HL-60 (cell line): ENCODE measurements at regions not wholly inside any gene's neighbourhood (a gene's known extent, or its start where the extent isn't known, plus 50 kb on each side); places are given as distances from the start of the nearest gene placed in this dataset.

Source experiments
- DNase-seq, 2 experiments: peaks; one replicate each; pipeline ENCODE4 v3.0.0-alpha.2; 2010 to 2020; ENCODE audit warnings: low read depth in 1 of 2, low spot score in 1 of 2
- H3K27ac ChIP-seq: fragments of 250-450 bp; sonication (Bioruptor Pico); replicated peaks from 2 replicates; pipeline ENCODE4 v1.5.1; 2020; ENCODE audit warnings: mild to moderate bottlenecking, moderate library complexity
- H3K27me3 ChIP-seq: fragments of 250-450 bp; sonication (Bioruptor Pico); 2 replicates; pipeline ENCODE4 v1.5.1; 2021; ENCODE audit warnings: mild to moderate bottlenecking, moderate library complexity; ENCODE audit not compliant: insufficient read depth, poor library complexity, severe bottlenecking
- H3K4me3 ChIP-seq: replicated peaks from 2 replicates; pipeline ENCODE4 v1.5.1; 2011; ENCODE audit warnings: mild to moderate bottlenecking, control low read depth, low read length; ENCODE audit not compliant: insufficient read depth
- GABPA ChIP-seq: IDR thresholded peaks from 2 replicates; pipeline ENCODE4 v1.6.1; 2012; ENCODE audit warnings: low read depth
- POLR2AphosphoS5 ChIP-seq: IDR thresholded peaks from 2 replicates; pipeline ENCODE4 v1.6.1; 2012; ENCODE audit warnings: low read depth
- SPI1 ChIP-seq: IDR thresholded peaks from 2 replicates; pipeline ENCODE4 v1.6.1; 2012; ENCODE audit warnings: low read depth, mild to moderate bottlenecking, borderline replicate concordance
- TF ChIP-seq, protein P1 (sequence below): IDR thresholded peaks from 2 replicates; pipeline ENCODE4 v1.6.1; 2012; ENCODE audit warnings: low read depth; ENCODE audit not compliant: insufficient replicate concordance
- TF ChIP-seq, protein P2 (sequence below): IDR thresholded peaks from one replicate; pipeline ENCODE4 v1.5.1; 2011; ENCODE audit warnings: low read length, control low read depth, inconsistent platforms; ENCODE audit not compliant: insufficient read depth

DNA sequence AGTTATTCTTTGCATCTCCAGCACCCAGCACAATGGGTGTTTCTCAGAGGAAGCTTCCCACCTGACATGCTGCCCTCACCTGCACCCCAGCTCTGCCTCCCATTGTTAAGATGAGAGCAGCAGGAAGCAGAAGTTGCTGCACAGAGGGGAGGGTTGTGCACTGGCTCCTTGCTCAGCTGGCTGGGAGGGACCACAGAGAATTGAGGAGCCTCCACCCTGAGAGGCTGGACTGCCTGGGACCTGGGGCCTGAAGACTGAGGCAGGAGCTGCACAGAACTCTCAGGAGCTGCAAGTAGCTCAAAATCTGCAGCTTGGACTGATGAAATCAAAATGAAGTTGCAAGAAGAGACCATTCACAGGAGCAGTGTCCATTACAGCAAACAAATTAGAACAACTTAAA, 222.3 kb upstream of the LINGO1 start:
- Histone ChIP-seq H3K27ac (no peak overlapping the region), H3K27me3 (peaks cover 4% of the 10 kb centered on the region), H3K4me3 (no peak overlapping the region)
- TF ChIP-seq POLR2AphosphoS5 (no peak), SPI1 (no peak), GABPA (no peak)
- TF ChIP-seq, protein P1, sequence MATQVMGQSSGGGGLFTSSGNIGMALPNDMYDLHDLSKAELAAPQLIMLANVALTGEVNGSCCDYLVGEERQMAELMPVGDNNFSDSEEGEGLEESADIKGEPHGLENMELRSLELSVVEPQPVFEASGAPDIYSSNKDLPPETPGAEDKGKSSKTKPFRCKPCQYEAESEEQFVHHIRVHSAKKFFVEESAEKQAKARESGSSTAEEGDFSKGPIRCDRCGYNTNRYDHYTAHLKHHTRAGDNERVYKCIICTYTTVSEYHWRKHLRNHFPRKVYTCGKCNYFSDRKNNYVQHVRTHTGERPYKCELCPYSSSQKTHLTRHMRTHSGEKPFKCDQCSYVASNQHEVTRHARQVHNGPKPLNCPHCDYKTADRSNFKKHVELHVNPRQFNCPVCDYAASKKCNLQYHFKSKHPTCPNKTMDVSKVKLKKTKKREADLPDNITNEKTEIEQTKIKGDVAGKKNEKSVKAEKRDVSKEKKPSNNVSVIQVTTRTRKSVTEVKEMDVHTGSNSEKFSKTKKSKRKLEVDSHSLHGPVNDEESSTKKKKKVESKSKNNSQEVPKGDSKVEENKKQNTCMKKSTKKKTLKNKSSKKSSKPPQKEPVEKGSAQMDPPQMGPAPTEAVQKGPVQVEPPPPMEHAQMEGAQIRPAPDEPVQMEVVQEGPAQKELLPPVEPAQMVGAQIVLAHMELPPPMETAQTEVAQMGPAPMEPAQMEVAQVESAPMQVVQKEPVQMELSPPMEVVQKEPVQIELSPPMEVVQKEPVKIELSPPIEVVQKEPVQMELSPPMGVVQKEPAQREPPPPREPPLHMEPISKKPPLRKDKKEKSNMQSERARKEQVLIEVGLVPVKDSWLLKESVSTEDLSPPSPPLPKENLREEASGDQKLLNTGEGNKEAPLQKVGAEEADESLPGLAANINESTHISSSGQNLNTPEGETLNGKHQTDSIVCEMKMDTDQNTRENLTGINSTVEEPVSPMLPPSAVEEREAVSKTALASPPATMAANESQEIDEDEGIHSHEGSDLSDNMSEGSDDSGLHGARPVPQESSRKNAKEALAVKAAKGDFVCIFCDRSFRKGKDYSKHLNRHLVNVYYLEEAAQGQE = no peak
- TF ChIP-seq, protein P2, sequence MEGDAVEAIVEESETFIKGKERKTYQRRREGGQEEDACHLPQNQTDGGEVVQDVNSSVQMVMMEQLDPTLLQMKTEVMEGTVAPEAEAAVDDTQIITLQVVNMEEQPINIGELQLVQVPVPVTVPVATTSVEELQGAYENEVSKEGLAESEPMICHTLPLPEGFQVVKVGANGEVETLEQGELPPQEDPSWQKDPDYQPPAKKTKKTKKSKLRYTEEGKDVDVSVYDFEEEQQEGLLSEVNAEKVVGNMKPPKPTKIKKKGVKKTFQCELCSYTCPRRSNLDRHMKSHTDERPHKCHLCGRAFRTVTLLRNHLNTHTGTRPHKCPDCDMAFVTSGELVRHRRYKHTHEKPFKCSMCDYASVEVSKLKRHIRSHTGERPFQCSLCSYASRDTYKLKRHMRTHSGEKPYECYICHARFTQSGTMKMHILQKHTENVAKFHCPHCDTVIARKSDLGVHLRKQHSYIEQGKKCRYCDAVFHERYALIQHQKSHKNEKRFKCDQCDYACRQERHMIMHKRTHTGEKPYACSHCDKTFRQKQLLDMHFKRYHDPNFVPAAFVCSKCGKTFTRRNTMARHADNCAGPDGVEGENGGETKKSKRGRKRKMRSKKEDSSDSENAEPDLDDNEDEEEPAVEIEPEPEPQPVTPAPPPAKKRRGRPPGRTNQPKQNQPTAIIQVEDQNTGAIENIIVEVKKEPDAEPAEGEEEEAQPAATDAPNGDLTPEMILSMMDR = no peak
- no peak for DNase-seq

DNA sequence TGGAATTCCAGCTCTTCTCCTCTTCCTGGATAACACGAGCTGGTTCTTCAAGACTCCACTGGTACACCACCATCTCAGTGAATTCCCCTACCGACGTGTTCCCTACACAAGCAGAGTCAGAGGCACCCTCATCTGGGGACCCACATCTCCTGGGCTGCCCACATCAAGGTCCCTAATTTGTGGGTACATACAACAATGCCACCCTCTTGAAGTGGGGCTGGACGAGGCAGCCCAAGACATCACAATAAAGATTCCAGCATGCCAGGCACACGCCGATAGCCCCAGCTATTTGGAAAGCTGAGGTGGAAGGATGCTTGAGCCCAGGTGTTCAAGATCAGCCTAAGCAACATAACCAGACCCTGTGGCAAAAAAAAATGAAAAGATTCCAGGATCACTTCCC, 221.2 kb upstream of the LINGO1 start:
- Histone ChIP-seq H3K27ac (no peak overlapping the region), H3K4me3 (no peak overlapping the region), H3K27me3 (peaks cover 4% of the 10 kb centered on the region)
- no peak for DNase-seq
- TF ChIP-seq, protein P2 = no peak
- no peak for TF ChIP-seq POLR2AphosphoS5
- TF ChIP-seq SPI1 = no peak
- TF ChIP-seq, protein P1 = no peak
- TF ChIP-seq GABPA = no peak

DNA sequence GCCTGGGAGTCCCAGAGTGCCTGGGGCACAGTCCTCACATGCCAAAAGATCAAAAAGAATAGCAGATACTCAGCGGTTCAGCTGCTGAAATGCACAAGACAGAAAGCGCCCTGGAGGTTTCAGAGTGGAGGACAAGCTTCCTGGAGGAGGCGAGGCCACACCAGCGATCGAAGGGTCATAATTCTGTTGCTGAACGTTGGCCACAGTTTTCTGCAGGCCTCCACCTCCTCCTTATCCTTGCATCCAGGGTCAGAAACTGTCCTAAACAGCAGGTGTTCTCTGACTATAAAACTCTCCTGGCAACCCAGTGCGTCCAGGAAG, 220.3 kb upstream of the LINGO1 start:
- no peak overlapping the region for H3K27ac ChIP-seq
- TF ChIP-seq GABPA (no peak), POLR2AphosphoS5 (no peak), SPI1 (no peak)
- TF ChIP-seq, protein P1 = no peak
- TF ChIP-seq, protein P2 = no peak
- H3K4me3 ChIP-seq = no peak overlapping the region
- peaks cover 4% of the 10 kb centered on the region for H3K27me3 ChIP-seq
- no peak for DNase-seq
